Gastrocnemius medialis (tissue), 4 donors: ENCODE measurements at regions not wholly inside any gene's neighbourhood (a gene's known extent, or its start where the extent isn't known, plus 50 kb on each side); places are given as distances from the start of the nearest gene placed in this dataset.

Source experiments
- ATAC-seq, 2 donors: fragments of 150-250 bp; one replicate each; pipeline ENCODE4 v1.9.1; 2016
- DNase-seq, 2 donors: peaks; one replicate each; pipeline ENCODE4 v3.0.0-alpha.2; 2019
- H3K27ac ChIP-seq, 4 donors: fragments of 200-600 bp; sonication (generic); 1 replicate in 1 of 4; 2 replicates in 3 of 4; pipeline ENCODE4 v1.5.1; 2016 to 2018; ENCODE audit warnings: mild to moderate bottlenecking in 2 of 4, moderate library complexity in 1 of 4
- H3K27me3 ChIP-seq, 3 donors: fragments of 200-600 bp; sonication (generic) in 2 of 3; 1 replicate in 1 of 3; 2 replicates in 2 of 3; pipeline versions ENCODE4 v1.5.1 to v1.6.0; 2016 to 2019; ENCODE audit warnings: mild to moderate bottlenecking in 1 of 3, moderate library complexity in 1 of 3
- H3K36me3 ChIP-seq, 2 donors: fragments of 200-600 bp; sonication (generic) in 1 of 2; one replicate each; pipeline ENCODE4 v1.5.1; 2017 to 2018
- H3K4me1 ChIP-seq, 2 donors: fragments of 200-600 bp; sonication (generic) in 1 of 2; one replicate each; pipeline ENCODE4 v1.5.1; 2016 to 2017; ENCODE audit warnings: mild to moderate bottlenecking in 2 of 2
- H3K4me3 ChIP-seq, 4 donors: fragments of 200-600 bp; sonication (generic) in 3 of 4; 1 replicate in 1 of 4; 2 replicates in 3 of 4; pipeline ENCODE4 v1.5.1; 2016 to 2019; ENCODE audit warnings: mild to moderate bottlenecking in 2 of 4
- H3K9me3 ChIP-seq, 3 donors: fragments of 200-600 bp; sonication (generic) in 2 of 3; 1 replicate in 1 of 3; 2 replicates in 2 of 3; pipeline ENCODE4 v1.5.1; 2016 to 2019
- POLR2A ChIP-seq, 2 donors: fragments of 450-650 bp; IDR thresholded peaks; one replicate each; pipeline ENCODE4 v1.6.1; 2017; ENCODE audit warnings: antibody characterized with exemption in 2 of 2, mild to moderate bottlenecking in 2 of 2, moderate library complexity in 2 of 2
- in situ Hi-C, 4 donors: fragments of 200-750 bp; cut with MboI; loops; one replicate each; pipeline versions ENCODE4 v1.15.0 to v1.8.0; 2017; ENCODE audit warnings: low sequenced_read_pairs in 4 of 4
- intact Hi-C: fragments of 100-400 bp; cut with DNase I; formaldehyde crosslinking; loops from one replicate; pipeline ENCODE4 v1.15.1; 2023; ENCODE audit warnings: low total_unique reads
- TF ChIP-seq, protein P1 (sequence below), 5 experiments: fragments of 450-650 bp in 3 of 5; fragments of 200-600 bp in 2 of 5; sonication (generic) in 2 of 5; IDR thresholded peaks in 4 of 5; conservative IDR thresholded peaks in 1 of 5; 1 replicate in 4 of 5; 2 replicates in 1 of 5; pipeline ENCODE4 v1.5.1; 2016 to 2019; ENCODE audit warnings: antibody characterized with exemption in 5 of 5, mild to moderate bottlenecking in 3 of 5, moderate library complexity in 3 of 5

DNA sequence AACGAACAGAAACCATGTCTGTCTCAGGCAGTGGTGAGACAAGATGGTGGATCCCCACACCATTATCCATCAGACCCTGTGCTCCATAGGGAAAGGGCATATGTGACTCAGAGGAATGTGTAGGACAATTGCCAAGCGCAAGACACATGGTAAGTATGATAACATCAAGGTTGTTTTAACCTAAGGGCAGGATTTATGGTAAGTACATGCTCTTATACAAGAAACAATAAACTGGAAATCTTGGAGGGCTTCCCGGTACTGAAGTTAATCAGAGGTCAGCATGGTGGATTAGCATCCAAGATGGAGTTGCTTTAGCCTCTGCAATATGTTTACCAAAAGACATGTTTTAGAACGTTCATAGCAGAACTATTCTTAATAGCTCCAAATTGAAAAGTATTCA, 355.0 kb downstream of the PPP1R2C start:
- Histone ChIP-seq H3K9me3 (no peaks in the 10 kb centered on the region), H3K36me3 (no peaks in the 10 kb centered on the region), H3K4me1 (no peaks in the 10 kb centered on the region), H3K4me3 (no peak overlapping the region), H3K27me3 (no peaks in the 10 kb centered on the region), H3K27ac (no peak overlapping the region)
- intact Hi-C loops, result no loop called here
- ATAC-seq (no peak), DNase-seq (no peak)
- in situ Hi-C loops, result no loop called here
- TF ChIP-seq, protein P1, sequence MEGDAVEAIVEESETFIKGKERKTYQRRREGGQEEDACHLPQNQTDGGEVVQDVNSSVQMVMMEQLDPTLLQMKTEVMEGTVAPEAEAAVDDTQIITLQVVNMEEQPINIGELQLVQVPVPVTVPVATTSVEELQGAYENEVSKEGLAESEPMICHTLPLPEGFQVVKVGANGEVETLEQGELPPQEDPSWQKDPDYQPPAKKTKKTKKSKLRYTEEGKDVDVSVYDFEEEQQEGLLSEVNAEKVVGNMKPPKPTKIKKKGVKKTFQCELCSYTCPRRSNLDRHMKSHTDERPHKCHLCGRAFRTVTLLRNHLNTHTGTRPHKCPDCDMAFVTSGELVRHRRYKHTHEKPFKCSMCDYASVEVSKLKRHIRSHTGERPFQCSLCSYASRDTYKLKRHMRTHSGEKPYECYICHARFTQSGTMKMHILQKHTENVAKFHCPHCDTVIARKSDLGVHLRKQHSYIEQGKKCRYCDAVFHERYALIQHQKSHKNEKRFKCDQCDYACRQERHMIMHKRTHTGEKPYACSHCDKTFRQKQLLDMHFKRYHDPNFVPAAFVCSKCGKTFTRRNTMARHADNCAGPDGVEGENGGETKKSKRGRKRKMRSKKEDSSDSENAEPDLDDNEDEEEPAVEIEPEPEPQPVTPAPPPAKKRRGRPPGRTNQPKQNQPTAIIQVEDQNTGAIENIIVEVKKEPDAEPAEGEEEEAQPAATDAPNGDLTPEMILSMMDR (IDR thresholded peaks at IDR 0.05 in 4 of 5, conservative IDR thresholded peaks at IDR 0.05 in 1 of 5), result no peak
- no peak for TF ChIP-seq POLR2A (IDR thresholded peaks at IDR 0.05)

DNA sequence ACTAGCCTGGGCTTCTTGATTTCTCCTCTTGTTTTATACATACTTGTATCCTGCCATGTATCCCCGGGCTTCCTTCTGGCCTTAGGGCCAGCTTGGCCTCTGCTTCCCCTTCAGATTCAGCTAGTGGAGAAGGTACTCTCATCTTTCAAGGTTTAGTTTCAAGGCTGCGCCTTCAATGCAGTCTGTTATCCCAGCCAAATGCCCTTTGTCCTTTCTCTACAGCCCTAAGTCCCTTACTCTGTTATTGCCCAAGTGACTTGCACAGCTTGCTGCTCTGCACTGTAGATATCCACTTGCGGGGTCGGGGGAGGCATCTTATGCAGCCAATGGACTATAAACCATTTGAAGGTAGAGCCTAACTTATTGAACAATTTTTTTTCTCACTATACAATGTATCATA, 357.5 kb downstream of the PPP1R2C start:
- in situ Hi-C loops, result no loop called here
- no peak for TF ChIP-seq POLR2A (IDR thresholded peaks at IDR 0.05)
- TF ChIP-seq, protein P1 (IDR thresholded peaks at IDR 0.05 in 4 of 5, conservative IDR thresholded peaks at IDR 0.05 in 1 of 5), result no peak
- Histone ChIP-seq H3K4me3 (no peak overlapping the region), H3K36me3 (no peaks in the 10 kb centered on the region), H3K27ac (no peak overlapping the region), H3K9me3 (no peaks in the 10 kb centered on the region), H3K4me1 (no peaks in the 10 kb centered on the region), H3K27me3 (no peaks in the 10 kb centered on the region)
- ATAC-seq, result no peak
- intact Hi-C loops, result no loop called here
- DNase-seq, result no peak

DNA sequence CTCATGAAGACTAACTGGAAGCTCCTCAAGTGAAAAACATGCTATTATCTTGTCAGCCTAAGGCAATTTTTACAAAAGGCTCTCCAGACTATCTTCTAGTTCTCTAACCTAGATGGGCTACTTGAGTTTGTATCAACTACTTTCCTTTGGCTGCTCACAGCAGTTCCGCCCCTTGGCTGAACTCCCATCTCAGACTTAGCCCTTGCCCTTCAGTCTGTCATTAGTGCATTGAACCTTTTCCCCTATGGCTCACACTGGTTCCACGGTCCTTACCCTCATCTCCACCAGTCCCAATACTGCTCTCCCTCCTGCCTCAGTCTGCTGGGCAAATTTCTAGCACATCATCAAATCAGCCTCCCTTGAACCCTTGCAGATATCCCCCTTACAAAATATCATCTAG, 362.3 kb downstream of the PPP1R2C start:
- in situ Hi-C loops, result no loop called here
- H3K9me3 ChIP-seq, result peaks cover 0 to 3% (median 0%) of the 10 kb centered on the region in 3 donors
- intact Hi-C loops, result no loop called here
- TF ChIP-seq, protein P1 (IDR thresholded peaks at IDR 0.05 in 4 of 5, conservative IDR thresholded peaks at IDR 0.05 in 1 of 5), result no peak
- TF ChIP-seq POLR2A (IDR thresholded peaks at IDR 0.05), result no peak
- no peaks in the 10 kb centered on the region for H3K27me3 ChIP-seq
- no peak for DNase-seq
- H3K4me3 ChIP-seq, result no peak overlapping the region
- no peak overlapping the region for H3K27ac ChIP-seq
- ATAC-seq, result no peak
- H3K36me3 ChIP-seq, result no peaks in the 10 kb centered on the region
- no peaks in the 10 kb centered on the region for H3K4me1 ChIP-seq

DNA sequence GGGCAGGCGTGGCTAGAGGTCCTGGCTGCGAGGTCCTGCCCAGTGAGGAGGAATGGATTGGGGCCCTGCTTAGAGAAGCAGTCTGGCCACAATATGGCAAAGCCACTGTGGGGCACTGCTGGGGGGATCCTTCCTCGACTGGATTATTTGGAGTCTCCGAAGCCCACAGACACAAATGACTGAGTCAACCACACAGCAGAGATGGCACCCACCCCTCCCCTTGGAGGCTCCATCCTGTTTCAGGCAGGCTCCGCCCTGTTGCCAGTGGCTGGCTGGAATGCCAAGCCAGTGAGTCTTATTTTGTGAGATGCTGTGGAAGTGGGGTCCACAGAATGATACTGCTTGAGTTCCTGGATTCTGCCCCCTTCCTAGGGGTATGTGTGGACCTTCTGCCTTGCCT, 363.9 kb downstream of the PPP1R2C start:
- Histone ChIP-seq H3K27me3 (no peaks in the 10 kb centered on the region), H3K36me3 (no peaks in the 10 kb centered on the region), H3K9me3 (peaks cover 0 to 3% (median 0%) of the 10 kb centered on the region in 3 donors), H3K27ac (no peak overlapping the region), H3K4me3 (no peak overlapping the region), H3K4me1 (no peaks in the 10 kb centered on the region)
- TF ChIP-seq, protein P1 (IDR thresholded peaks at IDR 0.05 in 4 of 5, conservative IDR thresholded peaks at IDR 0.05 in 1 of 5), result no peak
- no peak for TF ChIP-seq POLR2A (IDR thresholded peaks at IDR 0.05)
- ATAC-seq (no peak), DNase-seq (no peak)
- intact Hi-C loops (no loop called here), in situ Hi-C loops (no loop called here)

DNA sequence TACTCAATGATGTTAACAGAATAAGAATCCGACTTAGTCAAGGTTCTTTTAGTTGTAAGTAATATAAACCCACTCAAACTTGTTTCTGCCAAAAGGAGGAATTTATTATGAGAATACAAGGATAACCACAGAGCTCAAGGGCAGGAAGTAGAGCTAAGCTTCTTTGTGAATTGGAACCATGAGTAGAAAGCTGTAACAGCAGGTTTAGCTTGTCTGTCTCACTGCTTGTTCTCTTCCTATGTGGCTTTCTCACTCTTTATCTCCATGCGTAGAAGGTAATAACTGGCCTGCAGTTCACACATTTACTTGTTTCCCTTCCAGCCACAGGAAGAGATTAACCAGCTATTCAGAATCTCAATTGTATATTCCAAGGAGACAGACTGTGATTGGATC, 378.3 kb downstream of the PPP1R2C start:
- no peaks in the 10 kb centered on the region for H3K36me3 ChIP-seq
- H3K27me3 ChIP-seq, result peaks cover 0 to 5% (median 0%) of the 10 kb centered on the region in 3 donors
- H3K9me3 ChIP-seq, result no peaks in the 10 kb centered on the region
- intact Hi-C loops, result no loop called here
- DNase-seq (no peak), ATAC-seq (no peak)
- H3K4me1 ChIP-seq, result no peaks in the 10 kb centered on the region
- TF ChIP-seq, protein P1 (IDR thresholded peaks at IDR 0.05 in 4 of 5, conservative IDR thresholded peaks at IDR 0.05 in 1 of 5), result no peak
- no peak for TF ChIP-seq POLR2A (IDR thresholded peaks at IDR 0.05)
- in situ Hi-C loops, result no loop called here
- no peak overlapping the region for H3K27ac ChIP-seq
- no peak overlapping the region for H3K4me3 ChIP-seq
